Heart left ventricle (tissue), 13 donors: ENCODE measurements at regions not wholly inside any gene's neighbourhood (a gene's known extent, or its start where the extent isn't known, plus 50 kb on each side); places are given as distances from the start of the nearest gene placed in this dataset.

Experiments
- POLR2A ChIP-seq, 2 donors: fragments of 450-650 bp; IDR thresholded peaks; one replicate each; pipeline ENCODE4 v1.6.1; 2017; ENCODE audit warnings: antibody characterized with exemption in 2 of 2, mild to moderate bottlenecking in 2 of 2, moderate library complexity in 2 of 2
- TF ChIP-seq, protein P1 (sequence below), 12 donors: fragments of 200-600 bp; sonication (generic) in 4 of 12; IDR thresholded peaks; one replicate each; pipeline versions ENCODE4 v1.5.0 to v1.8.0; 2018 to 2022; ENCODE audit warnings: antibody characterized with exemption in 12 of 12, mild to moderate bottlenecking in 5 of 12
- donor health status: ischemic (EF 13 %, LVEDD 7.1; RV severe dilation, severe dysfunction).
- donor health status: DM: no; HTN: yes; CAD: no.
- donor health status: DM: no; HTN: no; CAD: no.
- donor health status: ischemic (EF 25% LVEDD 6.9; RV normal size, moderate dysfunction).
- donor health status: ischemic (EF 25% LVEDD 5.7; RV mildly dilated, moderate dysfunction).
- donor health status: ischemic (EF 35%, LVEDD 5.7; RV mildly dilated, moderate dysfunction).
- donor health status: nonischemic (EF 11% LVEDD 7.7; RV severe dilation, severe dysfunction).
- donor health status: DM: yes; HTN: yes; CAD: no.
- donor health status: PGD.
- donor health status: ischemic (EF 29% LVEDD 5.4; RV normal size, mild dysfunction).
- donor health status: nonischemic (EF 23%, LVEDD 6.1; RV moderate dilation, normal function).

DNA sequence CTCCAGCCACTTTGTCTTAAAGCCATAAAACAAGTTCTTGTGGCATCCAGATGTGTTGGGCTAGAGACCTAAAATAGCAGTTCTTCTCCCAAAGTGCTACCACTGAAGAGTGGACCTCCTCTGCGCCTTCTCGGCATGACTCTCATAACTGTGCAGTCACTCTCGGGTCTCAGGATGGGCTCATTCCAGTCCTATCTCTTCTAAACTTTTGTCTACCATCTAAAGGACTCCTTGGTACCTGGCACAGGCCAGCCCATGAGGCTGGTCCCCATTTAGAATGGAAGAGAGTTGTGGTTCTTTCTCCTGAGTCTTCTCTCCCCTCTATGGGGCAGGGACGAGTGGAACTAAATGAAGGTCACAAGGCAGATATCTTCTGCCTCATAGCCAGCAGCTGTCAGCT, 272.0 kb upstream of the TMTC4 start:
- TF ChIP-seq, protein P1, sequence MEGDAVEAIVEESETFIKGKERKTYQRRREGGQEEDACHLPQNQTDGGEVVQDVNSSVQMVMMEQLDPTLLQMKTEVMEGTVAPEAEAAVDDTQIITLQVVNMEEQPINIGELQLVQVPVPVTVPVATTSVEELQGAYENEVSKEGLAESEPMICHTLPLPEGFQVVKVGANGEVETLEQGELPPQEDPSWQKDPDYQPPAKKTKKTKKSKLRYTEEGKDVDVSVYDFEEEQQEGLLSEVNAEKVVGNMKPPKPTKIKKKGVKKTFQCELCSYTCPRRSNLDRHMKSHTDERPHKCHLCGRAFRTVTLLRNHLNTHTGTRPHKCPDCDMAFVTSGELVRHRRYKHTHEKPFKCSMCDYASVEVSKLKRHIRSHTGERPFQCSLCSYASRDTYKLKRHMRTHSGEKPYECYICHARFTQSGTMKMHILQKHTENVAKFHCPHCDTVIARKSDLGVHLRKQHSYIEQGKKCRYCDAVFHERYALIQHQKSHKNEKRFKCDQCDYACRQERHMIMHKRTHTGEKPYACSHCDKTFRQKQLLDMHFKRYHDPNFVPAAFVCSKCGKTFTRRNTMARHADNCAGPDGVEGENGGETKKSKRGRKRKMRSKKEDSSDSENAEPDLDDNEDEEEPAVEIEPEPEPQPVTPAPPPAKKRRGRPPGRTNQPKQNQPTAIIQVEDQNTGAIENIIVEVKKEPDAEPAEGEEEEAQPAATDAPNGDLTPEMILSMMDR (IDR thresholded peaks at IDR 0.05), result no peak
- no peak for TF ChIP-seq POLR2A (IDR thresholded peaks at IDR 0.05)
